ENCODE measurements at regions not wholly inside any gene's neighbourhood (a gene's known extent, or its start where the extent isn't known, plus 50 kb on each side); places are given as distances from the start of the nearest gene placed in this dataset.

- DNase-seq (ENCODE audit: low read depth in 2 of 2), result no peak
These were observed 949.7 kb upstream of the RBFOX1 start for GRCh38 chr16:6382924-6383459.

GRCh38 chr16:6381896-6382295 is 950.7 kb upstream of the RBFOX1 start:
- no peak for DNase-seq (ENCODE audit: low read depth in 2 of 2)

GRCh38 chr16:6377956-6378355 is 954.7 kb upstream of the RBFOX1 start:
- DNase-seq (ENCODE audit: low read depth in 2 of 2), result no peak

- DNase-seq (ENCODE audit: low read depth in 2 of 2), result no peak
These were observed 957.1 kb upstream of the RBFOX1 start for GRCh38 chr16:6375465-6376075.

- DNase-seq (ENCODE audit: low read depth in 2 of 2), result no peak
These were observed 957.8 kb upstream of the RBFOX1 start for GRCh38 chr16:6374821-6375220.

- no peak for DNase-seq (ENCODE audit: low read depth in 2 of 2)
These were observed 967.8 kb upstream of the RBFOX1 start for GRCh38 chr16:6364846-6365245.

GRCh38 chr16:6363896-6364607 is 968.6 kb upstream of the RBFOX1 start:
- no peak for DNase-seq (ENCODE audit: low read depth in 2 of 2)

GRCh38 chr16:6363396-6363795 is 969.2 kb upstream of the RBFOX1 start:
- no peak for DNase-seq (ENCODE audit: low read depth in 2 of 2)

- no peak for DNase-seq (ENCODE audit: low read depth in 2 of 2)
These were observed 970.3 kb upstream of the RBFOX1 start for GRCh38 chr16:6362321-6362720.

GRCh38 chr16:6360641-6361040 is 972.0 kb upstream of the RBFOX1 start:
- DNase-seq (ENCODE audit: low read depth in 2 of 2), result no peak

GRCh38 chr16:6356911-6357310 is 975.7 kb upstream of the RBFOX1 start:
- no peak for DNase-seq (ENCODE audit: low read depth in 2 of 2)

GRCh38 chr16:6349725-6350124 is 982.9 kb upstream of the RBFOX1 start:
- no peak for DNase-seq (ENCODE audit: low read depth in 2 of 2)

GRCh38 chr16:6345090-6345489 is 987.6 kb upstream of the RBFOX1 start:
- no peak for DNase-seq (ENCODE audit: low read depth in 2 of 2)

GRCh38 chr16:6343157-6343556 is 989.5 kb upstream of the RBFOX1 start:
- DNase-seq (ENCODE audit: low read depth in 2 of 2), result no peak

- DNase-seq (ENCODE audit: low read depth in 2 of 2), result no peak
These were observed 990.7 kb upstream of the RBFOX1 start for GRCh38 chr16:6341981-6342380.

GRCh38 chr16:6335072-6335471 is 997.6 kb upstream of the RBFOX1 start:
- DNase-seq (ENCODE audit: low read depth in 2 of 2), result no peak

- DNase-seq (ENCODE audit: low read depth in 2 of 2), result no peak
These were observed 1000.9 kb upstream of the RBFOX1 start for GRCh38 chr16:6331770-6332169.

- DNase-seq (ENCODE audit: low read depth in 2 of 2), result no peak
These were observed 1014.7 kb upstream of the RBFOX1 start for GRCh38 chr16:6317934-6318333.

GRCh38 chr16:6309271-6309670 is 1023.4 kb upstream of the RBFOX1 start:
- DNase-seq (ENCODE audit: low read depth in 2 of 2), result no peak

- DNase-seq (ENCODE audit: low read depth in 2 of 2), result no peak
These were observed 1024.5 kb upstream of the RBFOX1 start for GRCh38 chr16:6308176-6308575.

GRCh38 chr16:6300523-6300922 is 1032.1 kb upstream of the RBFOX1 start:
- no peak for DNase-seq (ENCODE audit: low read depth in 2 of 2)

- DNase-seq (ENCODE audit: low read depth in 2 of 2), result no peak
These were observed 1034.8 kb upstream of the RBFOX1 start for GRCh38 chr16:6297666-6298410.

- DNase-seq (ENCODE audit: low read depth in 2 of 2), result no peak
These were observed 1046.5 kb upstream of the RBFOX1 start for GRCh38 chr16:6286176-6286575.

Measured in stimulated activated CD8-positive, alpha-beta memory T cell treated with anti-CD3 and anti-CD28 coated beads, Interleukin-15, amount 100 ng/mL, for 4 hours (primary cell).